ENCODE measurements at regions not wholly inside any gene's neighbourhood (a gene's known extent, or its start where the extent isn't known, plus 50 kb on each side); places are given as distances from the start of the nearest gene placed in this dataset.
A peak's percentile ranks its signal among the peaks of the same experiment; 100 is the strongest.

- no peak for DNase-seq
- Histone ChIP-seq H3K27me3 (ENCODE audit: control insufficient read depth, insufficient read depth) (no peaks in the 10 kb centered on the region), H3K9me3 (ENCODE audit: control insufficient read depth, low read length) (no peaks in the 10 kb centered on the region), H3K4me3 (ENCODE audit: low read length) (no peak overlapping the region), H3K4me1 (ENCODE audit: control insufficient read depth, insufficient read depth, low read length) (no peaks in the 10 kb centered on the region), H3K27ac (ENCODE audit: low read length) (no peak overlapping the region)
- 73% methylated on average over 7 of the region's 7 CpGs for WGBS
- no peak for ATAC-seq
- intact Hi-C loops (cut with DNase I) = no loop called here
Observed at GRCh38 chr7:40921589-40922315, 781.1 kb downstream of the INHBA start.

- no peaks in the 10 kb centered on the region for H3K9me3 ChIP-seq (ENCODE audit: control insufficient read depth, low read length)
- ATAC-seq = peak in 1 of 2 donors; percentile 40
- no peak overlapping the region for H3K27ac ChIP-seq (ENCODE audit: low read length)
- no peaks in the 10 kb centered on the region for H3K27me3 ChIP-seq (ENCODE audit: control insufficient read depth, insufficient read depth)
- intact Hi-C loops (cut with DNase I) = no loop called here
- no peak overlapping the region for H3K4me3 ChIP-seq (ENCODE audit: low read length)
- WGBS = 51% methylated on average over 2 of the region's 2 CpGs
- no peaks in the 10 kb centered on the region for H3K4me1 ChIP-seq (ENCODE audit: control insufficient read depth, insufficient read depth, low read length)
- no peak for DNase-seq
Observed at GRCh38 chr7:40918701-40919271, 784.0 kb downstream of the SUGCT start.

- intact Hi-C loops (cut with DNase I) = no loop called here
- no peaks in the 10 kb centered on the region for H3K4me1 ChIP-seq (ENCODE audit: control insufficient read depth, insufficient read depth, low read length)
- 84% methylated on average over 2 of the region's 2 CpGs for WGBS
- H3K9me3 ChIP-seq (ENCODE audit: control insufficient read depth, low read length) = no peaks in the 10 kb centered on the region
- no peak overlapping the region for H3K27ac ChIP-seq (ENCODE audit: low read length)
- ATAC-seq (no peak), DNase-seq (no peak)
- no peak overlapping the region for H3K4me3 ChIP-seq (ENCODE audit: low read length)
- no peaks in the 10 kb centered on the region for H3K27me3 ChIP-seq (ENCODE audit: control insufficient read depth, insufficient read depth)
Observed at GRCh38 chr7:40916813-40917212, 782.0 kb downstream of the SUGCT start.

- H3K27ac ChIP-seq (ENCODE audit: low read length) = no peak overlapping the region
- DNase-seq (no peak), ATAC-seq (no peak)
- H3K4me1 ChIP-seq (ENCODE audit: control insufficient read depth, insufficient read depth, low read length) = no peaks in the 10 kb centered on the region
- no peaks in the 10 kb centered on the region for H3K27me3 ChIP-seq (ENCODE audit: control insufficient read depth, insufficient read depth)
- no peak overlapping the region for H3K4me3 ChIP-seq (ENCODE audit: low read length)
- intact Hi-C loops (cut with DNase I) = no loop called here
- 68% methylated on average over 5 of the region's 5 CpGs for WGBS
- H3K9me3 ChIP-seq (ENCODE audit: control insufficient read depth, low read length) = no peaks in the 10 kb centered on the region
Observed at GRCh38 chr7:40915071-40915470, 780.3 kb downstream of the SUGCT start.

Data from right cardiac atrium (tissue), 5 donors.